NCI-H2171 treated with DMSO at 0.1 percent for 48 hours (cell line): ENCODE measurements at regions not wholly inside any gene's neighbourhood (a gene's known extent, or its start where the extent isn't known, plus 50 kb on each side); places are given as distances from the start of the nearest gene placed in this dataset.
A peak's percentile ranks its signal among the peaks of the same experiment; 100 is the strongest.

ENCODE experiments used
- DNase-seq: peaks from one replicate; lab custom pipeline; 2025; lab: John Stamatoyannopoulos, UW

DNA sequence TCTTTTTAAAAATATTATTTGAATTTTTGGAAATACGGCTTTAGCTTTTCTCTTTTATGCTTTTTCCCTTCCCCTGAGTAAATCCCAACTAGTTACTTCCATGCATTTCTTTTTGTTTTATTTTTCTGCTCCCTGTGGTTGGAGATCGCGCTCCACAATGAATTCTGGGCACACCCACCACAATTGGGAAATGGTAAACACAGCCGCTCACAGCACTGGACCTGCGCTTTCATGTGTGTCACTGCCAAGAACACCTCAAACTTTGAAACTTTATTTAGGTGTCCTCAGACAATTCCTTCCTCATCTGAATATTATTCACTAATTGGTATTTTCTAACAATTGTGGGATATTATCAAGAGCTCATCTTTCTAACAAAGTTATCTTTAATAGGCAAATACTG lies 82.8 kb upstream of the TMEM18 start:
- DNase-seq = no peak

- DNase-seq = no peak
These were observed 81.0 kb upstream of the TMEM18 start for GRCh38 chr2:758073-758820.

DNA sequence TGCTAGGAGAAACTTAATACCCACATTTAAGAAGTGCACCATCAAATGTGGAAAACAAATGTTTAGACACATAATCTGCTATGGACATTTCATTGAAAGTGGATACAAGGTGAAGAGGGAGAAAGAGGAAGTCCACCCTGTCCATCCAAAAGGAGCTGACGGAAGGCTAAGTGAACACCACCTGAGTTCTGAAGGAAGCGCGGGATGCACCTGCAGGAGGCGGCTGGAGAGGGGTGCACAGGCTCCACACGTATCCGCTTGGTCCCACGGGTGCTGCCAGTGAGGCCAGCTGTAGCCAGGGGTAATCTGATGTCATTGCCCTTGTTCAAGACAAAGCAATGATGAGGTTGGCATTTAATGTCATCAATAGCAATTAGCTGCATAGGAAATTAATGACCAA lies 75.9 kb upstream of the TMEM18 start:
- DNase-seq = no peak

- no peak for DNase-seq
These were observed 74.3 kb upstream of the TMEM18 start for GRCh38 chr2:751474-751873.

DNA sequence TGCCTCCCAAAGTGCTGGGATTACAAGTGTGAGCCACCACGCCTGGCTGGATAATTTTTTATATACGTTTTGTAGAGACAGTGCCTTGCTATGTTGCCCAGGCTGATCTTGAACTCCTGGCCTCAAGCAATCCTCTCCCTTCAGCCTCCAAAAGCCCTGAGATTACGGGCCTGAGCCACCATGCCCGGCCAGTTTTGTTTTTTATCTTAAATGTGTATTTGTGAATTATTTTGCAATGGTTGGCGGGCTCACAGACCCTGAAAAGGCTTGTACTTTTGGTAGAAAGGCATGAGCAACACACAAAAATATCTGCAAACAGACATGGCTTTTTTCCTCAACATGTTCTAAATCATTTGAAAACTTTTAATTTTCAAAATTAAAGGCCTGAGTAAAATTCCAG lies 73.4 kb upstream of the TMEM18 start:
- DNase-seq = no peak

DNA sequence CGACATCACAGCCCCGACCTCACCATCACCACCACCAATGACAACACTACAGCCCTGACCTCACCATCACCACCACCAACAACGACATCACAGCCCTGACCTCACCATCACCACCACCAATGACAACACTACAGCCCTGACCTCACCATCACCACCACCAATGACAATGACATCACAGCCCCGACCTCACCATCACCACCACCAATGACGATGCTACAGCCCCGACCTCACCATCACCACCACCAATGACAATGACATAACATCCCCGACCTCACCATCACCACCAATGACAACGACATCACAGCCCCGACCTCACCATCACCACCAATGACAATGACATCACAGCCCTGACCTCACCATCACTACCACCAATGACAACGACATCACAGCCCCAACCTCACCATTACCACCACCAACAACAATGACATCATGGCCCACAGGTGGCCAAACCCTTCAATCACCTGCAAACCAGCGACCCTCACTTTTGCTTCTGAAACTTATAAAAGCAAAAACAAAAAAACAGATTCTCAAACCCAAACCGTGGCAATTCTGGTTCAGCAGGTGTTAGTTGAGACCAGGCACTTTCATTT lies 70.7 kb upstream of the TMEM18 start:
- DNase-seq = no peak

GRCh38 chr2:746697-747096 lies 69.5 kb upstream of the TMEM18 start:
- no peak for DNase-seq

GRCh38 chr2:744088-744487 lies 66.9 kb upstream of the TMEM18 start:
- DNase-seq = no peak

GRCh38 chr2:742221-742620 lies 65.0 kb upstream of the TMEM18 start:
- DNase-seq = no peak

DNA sequence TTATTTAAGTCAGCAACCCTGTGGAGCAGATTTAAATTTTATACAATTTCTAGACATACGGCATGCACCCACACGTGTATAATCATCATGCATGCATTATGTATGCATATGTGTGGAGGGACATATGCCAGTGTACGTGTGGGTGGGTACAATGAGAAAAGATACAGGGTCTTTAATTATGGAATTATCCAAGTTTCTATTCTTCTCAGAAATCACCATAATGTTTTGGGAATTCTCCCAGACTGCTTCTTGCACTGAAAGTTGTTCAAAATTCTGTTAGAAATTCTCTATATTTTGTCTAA lies 63.9 kb upstream of the TMEM18 start:
- no peak for DNase-seq

- peak; percentile 97 for DNase-seq
These were observed 63.4 kb upstream of the TMEM18 start for GRCh38 chr2:740322-741194.

DNA sequence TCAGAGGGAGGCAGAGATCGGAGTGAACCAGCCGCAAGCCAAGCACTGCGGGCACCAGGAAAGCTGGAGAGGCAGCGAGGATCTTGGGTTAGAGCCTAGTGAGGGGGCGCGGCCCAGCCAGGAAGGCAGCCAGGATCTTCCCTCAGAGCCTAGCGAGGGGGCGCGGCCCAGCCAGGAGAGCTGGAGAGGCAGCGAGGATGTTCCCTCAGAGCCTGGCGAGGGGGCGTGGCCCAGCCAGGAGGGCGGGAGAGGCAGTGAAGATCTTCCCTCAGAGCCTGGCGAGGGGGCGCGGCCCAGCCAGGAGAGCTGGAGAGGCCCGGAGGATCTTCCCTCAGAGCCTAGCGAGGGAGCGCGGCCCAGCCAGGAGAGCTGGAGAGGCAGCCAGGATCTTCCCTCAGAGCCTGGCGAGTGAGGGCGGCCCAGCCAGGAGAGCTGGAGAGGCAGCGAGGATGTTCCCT lies 62.7 kb upstream of the TMEM18 start:
- peak; percentile 91 for DNase-seq

- no peak for DNase-seq
These were observed 59.7 kb upstream of the TMEM18 start for GRCh38 chr2:736939-737338.

- no peak for DNase-seq
These were observed 58.5 kb upstream of the TMEM18 start for GRCh38 chr2:735670-736218.

GRCh38 chr2:734496-734895 lies 57.3 kb upstream of the TMEM18 start:
- DNase-seq = no peak

- no peak for DNase-seq
These were observed 56.3 kb upstream of the TMEM18 start for GRCh38 chr2:733495-733894.

- no peak for DNase-seq
These were observed 55.8 kb upstream of the TMEM18 start for GRCh38 chr2:733001-733400.

GRCh38 chr2:731711-732110 lies 54.5 kb upstream of the TMEM18 start:
- DNase-seq = no peak

GRCh38 chr2:729376-729861 lies 52.2 kb upstream of the TMEM18 start:
- no peak for DNase-seq

GRCh38 chr2:728165-728564 lies 51.0 kb upstream of the TMEM18 start:
- no peak for DNase-seq

GRCh38 chr2:727071-727470 lies 49.9 kb upstream of the TMEM18 start:
- no peak for DNase-seq
